GM12892 (cell line): ENCODE measurements at regions not wholly inside any gene's neighbourhood (a gene's known extent, or its start where the extent isn't known, plus 50 kb on each side); places are given as distances from the start of the nearest gene placed in this dataset.
"Not testable (repeated sequence)": the region's sequence is repeated elsewhere in the genome, so short reads cannot be mapped to it uniquely, and the experiment has no call there.

Source experiments
- POLR2A ChIP-seq: IDR thresholded peaks from 2 replicates; pipeline ENCODE4 v1.6.1; 2011; ENCODE audit warnings: low read depth, low read length, control low read depth
- POLR2AphosphoS5 ChIP-seq: IDR thresholded peaks from 2 replicates; pipeline ENCODE4 v1.6.1; 2011; ENCODE audit warnings: low read depth, low read length, control low read depth

DNA sequence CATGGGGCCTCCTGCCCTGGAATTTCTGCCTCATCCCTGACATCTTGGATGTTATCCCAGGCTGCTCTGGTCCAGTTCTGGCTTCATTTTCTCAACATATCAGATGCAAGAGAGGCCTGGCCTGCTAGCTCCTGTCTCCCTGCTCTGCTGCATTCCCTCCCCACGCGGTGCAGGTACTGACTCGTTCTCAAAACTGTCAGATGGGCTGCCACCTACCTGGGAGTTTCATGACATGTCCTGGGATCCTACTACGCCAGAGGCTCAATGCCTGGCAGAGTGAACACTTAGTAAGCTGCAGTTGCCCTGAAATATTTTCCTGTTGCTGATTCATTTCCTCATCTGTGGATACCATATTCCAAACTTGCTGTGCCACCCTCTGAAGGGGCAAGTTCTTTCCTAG is 126.7 kb upstream of the PLGLB2 start:
- not testable (repeated sequence) for TF ChIP-seq POLR2AphosphoS5, POLR2A
